Tibial artery (tissue), 4 donors: ENCODE measurements at regions not wholly inside any gene's neighbourhood (a gene's known extent, or its start where the extent isn't known, plus 50 kb on each side); places are given as distances from the start of the nearest gene placed in this dataset.

Experiments used
- DNase-seq, 2 donors: peaks; one replicate each; pipeline ENCODE4 v3.0.0-alpha.2; 2019
- H3K27ac ChIP-seq, 2 donors: fragments of 200-600 bp; sonication (generic) in 1 of 2; 1 replicate in 1 of 2; 2 replicates in 1 of 2; pipeline ENCODE4 v1.5.1; 2018 to 2019; ENCODE audit warnings: mild to moderate bottlenecking in 1 of 2
- H3K27me3 ChIP-seq, 2 donors: fragments of 200-600 bp; sonication (generic) in 1 of 2; one replicate each; pipeline versions ENCODE4 v1.5.1 to v1.6.0; 2016 to 2019
- H3K36me3 ChIP-seq, 3 donors: fragments of 200-600 bp; sonication (generic) in 2 of 3; one replicate each; pipeline ENCODE4 v1.5.1; 2016 to 2019; ENCODE audit warnings: mild to moderate bottlenecking in 2 of 3
- H3K4me1 ChIP-seq, 4 donors: fragments of 200-600 bp; sonication (generic) in 2 of 4; 1 replicate in 3 of 4; 2 replicates in 1 of 4; pipeline ENCODE4 v1.5.1; 2016 to 2019
- H3K4me3 ChIP-seq, 2 donors: fragments of 200-600 bp; sonication (generic) in 1 of 2; 1 replicate in 1 of 2; 2 replicates in 1 of 2; pipeline ENCODE4 v1.5.1; 2018 to 2019; ENCODE audit warnings: mild to moderate bottlenecking in 2 of 2
- H3K9me3 ChIP-seq, 3 donors: fragments of 200-600 bp; sonication (generic) in 1 of 3; one replicate each; pipeline ENCODE4 v1.5.1; 2016 to 2019
- intact Hi-C: fragments of 100-400 bp; cut with DNase I; formaldehyde crosslinking; loops from one replicate; pipeline ENCODE4 v1.15.0; 2023; ENCODE audit warnings: low total_unique reads
- TF ChIP-seq, protein P1 (sequence below), 2 experiments: fragments of 200-600 bp in 1 of 2; fragments of 450-650 bp in 1 of 2; IDR thresholded peaks; one replicate each; pipeline ENCODE4 v1.5.1; 2017 to 2019; ENCODE audit warnings: antibody characterized with exemption in 2 of 2, mild to moderate bottlenecking in 1 of 2, moderate library complexity in 1 of 2

DNA sequence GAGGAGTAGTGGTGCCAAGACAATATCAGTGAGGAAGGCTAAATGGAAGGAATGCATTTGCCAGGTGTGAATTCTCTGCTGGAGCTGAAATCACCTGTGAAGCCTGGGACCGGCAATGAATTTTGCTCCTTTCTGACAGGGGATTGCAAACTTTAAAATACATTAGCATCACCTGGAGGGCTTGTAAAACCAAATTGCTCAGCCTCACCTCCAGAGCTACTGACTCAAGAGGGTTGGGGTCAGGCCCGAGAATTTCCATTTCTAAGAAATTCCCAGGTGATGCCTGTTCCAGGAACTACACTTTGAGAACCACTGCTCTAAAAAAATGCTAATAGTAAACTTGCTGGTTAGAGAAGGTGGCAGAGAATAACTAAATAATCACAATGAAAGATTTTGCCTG, 445.6 kb upstream of the RBMS3 start:
- H3K27ac ChIP-seq = no peak overlapping the region
- peaks cover 0 to 9% (median 0%) of the 10 kb centered on the region in 4 donors for H3K4me1 ChIP-seq
- intact Hi-C loops = no loop called here
- H3K36me3 ChIP-seq = peaks cover 0 to 5% (median 0%) of the 10 kb centered on the region in 3 donors
- no peaks in the 10 kb centered on the region for H3K27me3 ChIP-seq
- TF ChIP-seq, protein P1, sequence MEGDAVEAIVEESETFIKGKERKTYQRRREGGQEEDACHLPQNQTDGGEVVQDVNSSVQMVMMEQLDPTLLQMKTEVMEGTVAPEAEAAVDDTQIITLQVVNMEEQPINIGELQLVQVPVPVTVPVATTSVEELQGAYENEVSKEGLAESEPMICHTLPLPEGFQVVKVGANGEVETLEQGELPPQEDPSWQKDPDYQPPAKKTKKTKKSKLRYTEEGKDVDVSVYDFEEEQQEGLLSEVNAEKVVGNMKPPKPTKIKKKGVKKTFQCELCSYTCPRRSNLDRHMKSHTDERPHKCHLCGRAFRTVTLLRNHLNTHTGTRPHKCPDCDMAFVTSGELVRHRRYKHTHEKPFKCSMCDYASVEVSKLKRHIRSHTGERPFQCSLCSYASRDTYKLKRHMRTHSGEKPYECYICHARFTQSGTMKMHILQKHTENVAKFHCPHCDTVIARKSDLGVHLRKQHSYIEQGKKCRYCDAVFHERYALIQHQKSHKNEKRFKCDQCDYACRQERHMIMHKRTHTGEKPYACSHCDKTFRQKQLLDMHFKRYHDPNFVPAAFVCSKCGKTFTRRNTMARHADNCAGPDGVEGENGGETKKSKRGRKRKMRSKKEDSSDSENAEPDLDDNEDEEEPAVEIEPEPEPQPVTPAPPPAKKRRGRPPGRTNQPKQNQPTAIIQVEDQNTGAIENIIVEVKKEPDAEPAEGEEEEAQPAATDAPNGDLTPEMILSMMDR (IDR thresholded peaks at IDR 0.05) = no peak
- peaks cover 0 to 4% (median 0%) of the 10 kb centered on the region in 3 donors for H3K9me3 ChIP-seq
- no peak overlapping the region for H3K4me3 ChIP-seq
- no peak for DNase-seq

DNA sequence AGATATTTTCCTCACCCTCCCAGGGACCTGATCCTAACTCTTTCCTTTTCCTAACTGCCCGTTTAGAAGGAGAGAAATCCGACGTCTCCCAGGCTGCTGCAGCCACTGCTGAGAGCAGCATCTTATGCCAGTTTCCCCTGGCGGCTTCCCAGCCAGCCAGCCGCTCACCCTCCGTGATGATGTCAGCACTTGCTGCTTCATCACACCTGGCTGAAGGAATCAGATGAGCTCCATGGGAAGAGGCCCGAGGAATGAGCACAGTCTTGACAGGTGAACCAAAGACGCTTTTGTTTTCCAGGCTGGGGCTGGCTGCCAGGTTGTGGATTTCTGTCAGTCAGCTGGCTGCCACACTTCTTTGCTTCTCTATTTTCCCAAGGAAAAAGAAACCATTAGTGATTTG, 445.1 kb upstream of the RBMS3 start:
- intact Hi-C loops = no loop called here
- DNase-seq = no peak
- Histone ChIP-seq H3K27ac (no peak overlapping the region), H3K36me3 (peaks cover 0 to 5% (median 0%) of the 10 kb centered on the region in 3 donors), H3K27me3 (no peaks in the 10 kb centered on the region), H3K9me3 (peaks cover 0 to 4% (median 0%) of the 10 kb centered on the region in 3 donors), H3K4me1 (peaks cover 0 to 9% (median 0%) of the 10 kb centered on the region in 4 donors), H3K4me3 (no peak overlapping the region)
- TF ChIP-seq, protein P1 (IDR thresholded peaks at IDR 0.05) = no peak

DNA sequence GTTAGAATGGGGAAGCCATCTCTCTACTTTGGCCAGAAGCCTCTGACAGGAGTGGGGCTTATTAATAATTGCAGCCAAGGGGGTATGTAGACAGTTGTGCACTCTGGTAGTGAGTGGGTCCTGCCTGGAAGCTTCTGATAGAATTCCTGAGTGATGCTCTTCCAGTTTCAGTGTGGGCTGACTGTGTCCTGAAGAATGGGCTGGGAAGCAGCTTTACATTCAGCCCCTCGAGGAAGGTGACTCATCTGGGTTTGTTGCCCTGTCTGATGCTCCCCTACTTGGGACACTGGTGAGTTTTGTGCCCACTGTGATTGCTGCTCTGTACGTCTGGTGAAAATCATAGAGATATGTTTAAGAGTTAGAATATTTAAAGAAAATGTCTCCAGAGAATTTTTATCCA, 444.7 kb upstream of the RBMS3 start:
- intact Hi-C loops = no loop called here
- Histone ChIP-seq H3K27me3 (no peaks in the 10 kb centered on the region), H3K36me3 (peaks cover 0 to 3% (median 0%) of the 10 kb centered on the region in 3 donors), H3K4me1 (peaks cover 0 to 9% (median 0%) of the 10 kb centered on the region in 4 donors), H3K27ac (no peak overlapping the region), H3K4me3 (no peak overlapping the region), H3K9me3 (peaks cover 0 to 4% (median 0%) of the 10 kb centered on the region in 3 donors)
- DNase-seq = no peak
- TF ChIP-seq, protein P1 (IDR thresholded peaks at IDR 0.05) = no peak

DNA sequence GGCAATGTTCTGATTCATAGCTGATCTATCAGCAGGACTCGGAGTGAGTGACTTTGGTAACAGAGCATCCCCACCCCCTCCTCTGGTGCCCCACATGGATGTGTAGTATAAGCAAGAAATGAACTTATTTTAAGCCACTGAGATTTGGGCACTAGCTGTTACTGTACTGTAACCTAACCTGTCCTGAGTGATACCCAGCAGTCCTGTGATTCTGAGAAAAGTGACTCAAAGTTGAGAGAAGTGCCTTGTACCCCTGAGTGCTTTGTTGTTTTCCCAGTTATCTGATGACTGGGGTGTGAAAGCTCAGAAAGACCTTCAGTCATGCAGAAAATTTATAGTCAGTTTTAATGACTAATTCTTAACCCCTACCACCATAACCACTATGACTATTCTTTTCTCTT, 439.9 kb upstream of the RBMS3 start:
- Histone ChIP-seq H3K4me3 (no peak overlapping the region), H3K27ac (no peak overlapping the region), H3K9me3 (no peaks in the 10 kb centered on the region), H3K4me1 (no peaks in the 10 kb centered on the region), H3K36me3 (no peaks in the 10 kb centered on the region), H3K27me3 (no peaks in the 10 kb centered on the region)
- intact Hi-C loops = no loop called here
- TF ChIP-seq, protein P1 (IDR thresholded peaks at IDR 0.05) = no peak
- DNase-seq = no peak

DNA sequence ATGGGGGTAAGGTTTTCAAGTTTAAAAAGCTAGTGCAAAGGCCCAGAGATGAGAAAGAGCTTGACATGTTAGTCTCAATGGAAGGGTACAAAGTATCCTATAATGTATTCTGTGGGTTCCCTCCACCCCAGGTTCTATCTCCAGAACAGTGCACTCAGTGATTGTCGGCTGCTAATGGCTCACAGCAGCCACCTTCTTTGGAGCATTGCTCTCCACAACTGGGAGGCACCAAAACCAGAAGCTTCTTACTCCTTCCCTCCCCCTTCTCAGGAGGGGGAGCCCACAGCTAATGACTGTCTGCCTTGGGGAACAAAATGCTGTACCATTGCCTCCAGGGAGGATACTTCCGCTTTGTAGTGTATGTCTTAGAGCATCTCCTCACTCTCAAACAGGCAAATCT, 439.4 kb upstream of the RBMS3 start:
- intact Hi-C loops = no loop called here
- TF ChIP-seq, protein P1 (IDR thresholded peaks at IDR 0.05) = no peak
- no peak for DNase-seq
- Histone ChIP-seq H3K36me3 (no peaks in the 10 kb centered on the region), H3K27me3 (no peaks in the 10 kb centered on the region), H3K27ac (no peak overlapping the region), H3K9me3 (no peaks in the 10 kb centered on the region), H3K4me3 (no peak overlapping the region), H3K4me1 (no peaks in the 10 kb centered on the region)
